Iris pigment epithelial cell (primary cell): ENCODE measurements at regions not wholly inside any gene's neighbourhood (a gene's known extent, or its start where the extent isn't known, plus 50 kb on each side); places are given as distances from the start of the nearest gene placed in this dataset.

ENCODE experiments used
- DNase-seq: peaks from one replicate; pipeline ENCODE4 v3.0.0-alpha.2; 2011; ENCODE audit warnings: low read depth

GRCh38 chr21:25422610-25423608 lies 184.4 kb downstream of the MRPL39 start:
- DNase-seq, result no peak

DNA sequence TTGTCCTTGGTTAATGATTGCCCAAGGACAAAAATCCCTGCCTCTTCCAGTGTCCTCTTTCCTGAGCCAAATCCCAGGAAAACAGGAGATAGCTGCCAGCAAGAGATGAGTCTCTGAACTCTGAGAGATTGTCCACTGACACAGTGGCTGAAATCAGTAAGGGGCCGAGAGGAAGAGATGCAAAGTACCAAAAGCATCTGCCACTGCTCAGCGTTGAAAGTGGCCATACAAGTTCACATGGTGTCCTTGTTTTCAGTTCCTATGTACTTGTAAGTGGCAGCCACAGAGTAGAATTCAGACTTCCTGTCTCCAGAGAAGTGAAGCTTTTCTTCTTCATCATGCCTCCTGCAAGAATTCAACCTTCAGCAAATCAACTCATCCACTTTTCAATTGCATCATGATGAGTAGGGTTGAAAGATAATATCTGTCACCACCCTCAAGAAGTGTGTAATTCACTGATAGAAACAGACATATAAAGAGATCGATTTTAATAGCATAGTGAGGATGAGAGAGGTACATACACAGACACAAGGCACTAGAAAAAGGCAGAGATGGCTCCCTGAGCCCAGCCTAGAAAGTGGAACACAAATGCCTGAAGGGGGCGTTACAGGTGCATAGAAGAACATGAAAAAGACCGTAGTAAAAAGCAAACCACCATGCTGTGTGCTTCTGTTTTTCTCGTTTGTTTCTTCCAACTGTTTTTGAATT lies 185.8 kb downstream of the MRPL39 start:
- peak; percentile 57 for DNase-seq

DNA sequence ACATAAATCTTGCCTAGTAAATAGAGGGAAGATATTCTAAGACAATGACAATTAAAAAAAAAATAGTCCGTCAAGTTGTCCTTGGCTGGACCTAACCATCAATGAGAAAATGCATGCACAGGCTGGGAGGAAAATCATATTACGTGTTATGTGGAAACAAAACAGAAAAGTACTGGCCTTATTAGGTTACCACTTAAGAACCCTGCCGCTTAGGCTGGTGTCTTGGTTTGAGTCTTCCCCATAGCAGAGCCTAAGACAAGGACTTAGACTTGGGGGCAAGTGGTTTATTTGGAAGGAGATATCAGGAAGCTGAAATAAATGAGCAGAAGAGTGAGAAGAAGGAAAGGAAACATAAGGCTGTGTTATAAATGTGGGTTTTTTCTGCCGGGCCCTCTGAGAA lies 186.4 kb downstream of the MRPL39 start:
- DNase-seq, result no peak

- no peak for DNase-seq
Measured at GRCh38 chr21:25416669-25417068, 190.6 kb downstream of the MRPL39 start.

- DNase-seq, result peak; percentile 18
Measured at GRCh38 chr21:25412100-25412499, 195.2 kb downstream of the MRPL39 start.

DNA sequence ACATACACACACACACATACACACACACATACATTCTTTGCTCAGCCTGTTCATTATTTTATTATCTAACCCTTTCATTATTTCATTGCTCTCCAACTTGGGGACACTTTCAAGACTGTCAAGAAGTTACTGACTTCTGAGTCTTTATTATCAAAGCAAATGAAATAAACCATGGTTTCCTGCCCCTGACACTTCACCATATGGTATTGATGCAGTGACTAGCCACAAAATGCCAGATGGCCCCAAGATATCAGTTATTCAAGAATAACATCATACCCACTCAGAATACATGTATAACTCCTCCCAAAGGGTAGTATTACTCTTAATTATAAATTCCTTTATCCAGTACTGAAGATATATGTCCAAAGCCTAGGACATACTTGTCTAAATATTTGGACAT lies 197.3 kb downstream of the MRPL39 start:
- DNase-seq, result no peak

DNA sequence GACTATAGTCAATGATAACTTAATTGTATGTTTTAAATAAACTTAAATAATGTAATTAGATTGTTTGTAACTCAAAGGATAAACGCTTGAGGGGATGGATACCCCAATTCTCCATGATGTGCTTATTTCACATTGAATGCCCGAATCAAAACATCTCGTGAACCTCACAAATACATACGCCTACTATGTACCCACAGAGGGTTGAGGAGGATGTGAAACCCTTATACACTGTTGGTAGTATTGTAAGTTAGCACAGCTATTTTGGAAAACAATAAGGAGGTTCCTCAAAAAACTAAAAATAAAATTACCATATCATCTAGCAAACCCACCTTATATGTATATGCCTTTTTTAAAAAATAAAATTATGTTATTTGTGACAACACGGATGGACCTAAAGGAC lies 198.6 kb downstream of the MRPL39 start:
- no peak for DNase-seq

GRCh38 chr21:25406887-25407579 lies 200.2 kb downstream of the MRPL39 start:
- no peak for DNase-seq

DNA sequence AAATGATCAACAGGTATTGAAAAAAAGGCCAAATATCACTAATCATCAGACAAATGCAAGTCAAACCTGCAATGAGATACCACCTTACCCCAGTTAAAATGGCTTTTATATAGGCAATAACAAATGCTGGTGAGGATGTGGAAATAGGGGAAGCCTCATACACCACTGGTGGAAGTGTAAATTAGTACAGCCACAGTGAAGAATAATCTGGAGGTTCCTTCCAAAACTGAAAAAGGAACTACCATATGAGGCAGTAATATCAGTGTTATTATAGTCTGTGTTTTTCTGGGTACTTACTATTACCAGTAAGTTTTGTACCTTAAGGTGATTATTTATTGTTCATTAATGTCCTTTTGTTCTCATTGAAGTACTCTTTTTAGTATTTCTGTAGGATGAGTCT lies 201.3 kb downstream of the MRPL39 start:
- DNase-seq, result no peak

GRCh38 chr21:25402134-25402961 lies 204.9 kb downstream of the MRPL39 start:
- no peak for DNase-seq

GRCh38 chr21:25400427-25400826 lies 206.9 kb downstream of the MRPL39 start:
- no peak for DNase-seq

DNA sequence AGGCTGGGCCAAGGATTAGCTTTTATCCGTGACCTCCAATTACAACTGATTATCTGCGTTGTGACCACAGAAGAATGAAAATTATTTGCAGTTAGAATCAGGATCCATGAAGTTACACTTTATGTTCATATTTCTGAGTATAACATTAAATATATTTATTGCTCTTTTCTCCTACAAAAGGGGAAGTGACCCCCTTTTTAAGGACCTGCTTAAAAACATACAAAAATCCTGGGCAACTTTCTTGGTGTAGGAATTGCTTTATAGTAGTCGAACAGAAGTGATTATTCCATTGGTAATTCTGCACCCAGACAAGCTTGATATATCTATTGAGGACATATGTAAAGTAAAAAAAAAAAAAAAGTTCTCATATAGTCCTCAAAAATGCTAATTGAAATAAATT lies 208.7 kb downstream of the MRPL39 start:
- DNase-seq, result no peak

- DNase-seq, result no peak
Measured at GRCh38 chr21:25396135-25396711, 211.1 kb downstream of the MRPL39 start.

GRCh38 chr21:25391777-25392176 lies 215.5 kb downstream of the MRPL39 start:
- no peak for DNase-seq

DNA sequence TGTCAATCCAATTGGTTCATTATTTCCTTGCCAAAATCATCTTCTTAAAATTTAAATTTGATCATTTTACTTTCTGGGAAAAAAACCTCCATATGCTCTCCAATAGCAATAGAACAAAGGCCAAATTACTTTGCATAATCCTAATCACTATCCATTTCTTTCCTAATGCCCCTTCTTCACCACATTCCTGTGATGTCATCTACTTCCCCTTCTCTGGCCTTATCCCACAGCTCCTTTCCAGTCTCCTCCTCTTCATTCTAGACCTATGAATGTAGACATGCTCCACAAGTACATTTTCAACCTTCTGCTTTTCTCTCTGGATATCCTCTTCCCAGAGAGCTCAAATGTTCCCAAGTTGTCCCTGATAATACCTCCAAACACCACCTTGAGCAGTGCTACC lies 216.6 kb downstream of the MRPL39 start:
- DNase-seq, result no peak

- DNase-seq, result no peak
Measured at GRCh38 chr21:25387665-25388064, 219.6 kb downstream of the MRPL39 start.

GRCh38 chr21:25385911-25386474 lies 221.3 kb downstream of the MRPL39 start:
- DNase-seq, result peak; percentile 53

- DNase-seq, result no peak
Measured at GRCh38 chr21:25385341-25385740, 221.9 kb downstream of the MRPL39 start.

- DNase-seq, result no peak
Measured at GRCh38 chr21:25384782-25385181, 222.5 kb downstream of the MRPL39 start.

DNA sequence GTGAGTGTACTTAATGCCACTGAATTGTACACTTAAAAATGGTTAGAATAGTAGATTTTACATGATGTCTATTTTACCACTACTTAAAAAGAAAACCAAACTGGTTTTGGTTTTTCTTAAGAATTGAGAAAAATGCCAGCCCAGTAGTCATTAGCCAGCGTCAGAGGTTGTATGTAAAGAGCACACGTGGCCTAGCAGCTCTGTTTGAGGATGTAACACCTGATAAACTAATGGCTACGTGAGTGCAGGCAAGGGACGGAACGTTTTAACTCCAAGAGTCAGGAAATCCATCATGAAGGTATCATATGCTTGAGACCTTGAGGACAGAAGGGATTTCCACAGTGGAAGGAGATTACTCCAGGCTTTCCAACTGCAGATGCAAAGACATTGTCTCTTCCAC lies 223.7 kb downstream of the MRPL39 start:
- DNase-seq, result no peak

DNA sequence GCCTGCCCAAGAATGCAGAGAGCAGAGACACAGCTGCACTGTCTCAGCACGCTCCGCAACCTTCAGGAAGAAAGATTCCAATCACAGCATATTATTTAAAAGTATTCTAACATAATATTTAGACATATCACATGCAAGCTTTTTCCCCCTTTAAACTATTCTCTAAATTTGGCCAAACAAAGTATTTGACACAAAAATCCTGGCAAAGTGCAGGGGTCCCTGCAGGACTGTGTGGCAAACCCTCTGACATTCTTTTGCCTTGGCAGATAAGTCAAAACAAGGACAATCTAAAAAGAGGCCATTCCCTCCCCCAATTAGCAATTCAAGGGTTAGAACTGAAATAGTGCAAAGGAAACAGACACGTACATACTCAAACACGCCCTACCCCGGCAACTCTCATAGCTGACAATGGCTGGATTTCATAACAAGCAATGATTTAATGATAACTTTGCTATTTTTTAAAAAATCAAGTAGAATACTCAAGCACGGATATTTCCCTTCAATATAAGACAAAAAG lies 225.3 kb downstream of the MRPL39 start:
- no peak for DNase-seq
